PC-3 (cell line): ENCODE measurements at regions not wholly inside any gene's neighbourhood (a gene's known extent, or its start where the extent isn't known, plus 50 kb on each side); places are given as distances from the start of the nearest gene placed in this dataset.

Experiments
- CTCF ChIP-seq: fragments of 300-600 bp; sonication (generic); conservative IDR thresholded peaks from 2 replicates; pipeline ENCODE4 v1.5.1; 2017; ENCODE audit warnings: antibody characterized with exemption, low read depth, mild to moderate bottlenecking, low read length
- EZH2 ChIP-seq: fragments of 300-600 bp; sonication (generic); IDR thresholded peaks from one replicate; pipeline ENCODE4 v1.6.1; 2017; ENCODE audit warnings: antibody characterized with exemption, mild to moderate bottlenecking, low read length; ENCODE audit not compliant: unreplicated experiment
- EZH2phosphoT487 ChIP-seq: fragments of 300-600 bp; sonication (generic); IDR thresholded peaks from 2 replicates; pipeline ENCODE4 v1.6.1; 2018; ENCODE audit warnings: mild to moderate bottlenecking, antibody characterized with exemption, low read length, borderline replicate concordance

DNA sequence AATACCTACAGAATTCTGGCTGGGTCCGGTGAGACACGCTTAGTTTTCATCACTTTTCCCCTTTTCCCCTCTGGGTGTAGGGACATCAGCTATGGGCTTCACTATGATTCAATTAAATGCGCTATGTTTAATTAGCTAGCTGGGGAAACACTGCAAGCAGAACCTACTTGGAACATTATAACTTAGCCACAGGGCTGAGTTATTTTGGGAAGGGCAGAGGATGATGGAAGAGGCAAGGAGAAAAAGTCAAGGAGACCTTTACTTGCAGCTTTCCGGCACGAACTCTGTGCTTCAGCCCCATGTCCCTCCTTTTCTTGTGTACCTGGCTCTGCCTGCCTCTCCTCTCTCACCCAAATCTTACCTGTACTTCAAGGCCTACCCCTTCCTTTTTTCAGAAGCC, 62.8 kb downstream of the KIF4B start:
- TF ChIP-seq CTCF (no peak), EZH2 (no peak), EZH2phosphoT487 (no peak)
